ENCODE measurements at regions not wholly inside any gene's neighbourhood (a gene's known extent, or its start where the extent isn't known, plus 50 kb on each side); places are given as distances from the start of the nearest gene placed in this dataset.
"Not testable (repeated sequence)": the region's sequence is repeated elsewhere in the genome, so short reads cannot be mapped to it uniquely, and the experiment has no call there.

DNA sequence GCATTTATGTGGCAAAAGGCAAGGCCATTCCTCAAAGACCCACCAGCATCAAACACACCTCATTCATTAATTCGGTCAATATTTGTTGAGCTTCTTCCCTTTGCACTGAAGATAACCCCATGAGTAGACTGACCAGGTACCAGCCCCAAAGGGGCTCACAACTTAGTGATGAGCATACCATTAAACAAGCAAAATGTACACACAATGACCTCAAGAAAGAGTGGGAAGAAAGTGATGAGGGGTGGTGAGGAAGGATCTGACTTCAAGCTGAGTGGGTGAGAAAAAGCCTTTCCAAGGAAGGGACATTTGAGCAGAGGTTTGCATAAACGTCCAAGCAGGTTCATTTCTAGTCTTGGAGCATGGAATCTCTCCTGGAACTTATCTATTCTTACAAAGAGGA lies 562.5 kb downstream of the TOX3 start:
- Histone ChIP-seq H3K9me2 (replicated peaks; ENCODE audit: insufficient read depth) (no peaks in the 10 kb centered on the region), H3K9me3 (ENCODE audit: low read depth) (no peaks in the 10 kb centered on the region), H3K27me3 (peaks cover 6% of the 10 kb centered on the region), H4K20me1 (ENCODE audit: insufficient read depth, poor library complexity, severe bottlenecking) (no peaks in the 10 kb centered on the region), H3K27ac (no peak overlapping the region), H2AFZ (no peak overlapping the region), H3K4me1 (ENCODE audit: insufficient read depth) (no peaks in the 10 kb centered on the region), H3K4me2 (no peak overlapping the region), H3K4me3 (no peak overlapping the region), H3K36me3 (replicated peaks; ENCODE audit: insufficient read depth, low read depth) (no peaks in the 10 kb centered on the region), H3K79me2 (no peaks in the 10 kb centered on the region)
- 56% methylated on average over 2 of the region's 2 CpGs for WGBS (ENCODE audit: low lambda C conversion rate, missing lambda C conversion rate)
- DNase-seq (ENCODE audit: low spot score), result no peak
- TF ChIP-seq EZH2phosphoT487 (IDR thresholded peaks at IDR 0.05; ENCODE audit: low read depth, severe bottlenecking, unreplicated experiment), result no peak
- TF ChIP-seq, protein P1, sequence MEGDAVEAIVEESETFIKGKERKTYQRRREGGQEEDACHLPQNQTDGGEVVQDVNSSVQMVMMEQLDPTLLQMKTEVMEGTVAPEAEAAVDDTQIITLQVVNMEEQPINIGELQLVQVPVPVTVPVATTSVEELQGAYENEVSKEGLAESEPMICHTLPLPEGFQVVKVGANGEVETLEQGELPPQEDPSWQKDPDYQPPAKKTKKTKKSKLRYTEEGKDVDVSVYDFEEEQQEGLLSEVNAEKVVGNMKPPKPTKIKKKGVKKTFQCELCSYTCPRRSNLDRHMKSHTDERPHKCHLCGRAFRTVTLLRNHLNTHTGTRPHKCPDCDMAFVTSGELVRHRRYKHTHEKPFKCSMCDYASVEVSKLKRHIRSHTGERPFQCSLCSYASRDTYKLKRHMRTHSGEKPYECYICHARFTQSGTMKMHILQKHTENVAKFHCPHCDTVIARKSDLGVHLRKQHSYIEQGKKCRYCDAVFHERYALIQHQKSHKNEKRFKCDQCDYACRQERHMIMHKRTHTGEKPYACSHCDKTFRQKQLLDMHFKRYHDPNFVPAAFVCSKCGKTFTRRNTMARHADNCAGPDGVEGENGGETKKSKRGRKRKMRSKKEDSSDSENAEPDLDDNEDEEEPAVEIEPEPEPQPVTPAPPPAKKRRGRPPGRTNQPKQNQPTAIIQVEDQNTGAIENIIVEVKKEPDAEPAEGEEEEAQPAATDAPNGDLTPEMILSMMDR (IDR thresholded peaks at IDR 0.05; ENCODE audit: poor library complexity), result no peak
- no peak for TF ChIP-seq EZH2 (IDR thresholded peaks at IDR 0.05; ENCODE audit: borderline replicate concordance)

DNA sequence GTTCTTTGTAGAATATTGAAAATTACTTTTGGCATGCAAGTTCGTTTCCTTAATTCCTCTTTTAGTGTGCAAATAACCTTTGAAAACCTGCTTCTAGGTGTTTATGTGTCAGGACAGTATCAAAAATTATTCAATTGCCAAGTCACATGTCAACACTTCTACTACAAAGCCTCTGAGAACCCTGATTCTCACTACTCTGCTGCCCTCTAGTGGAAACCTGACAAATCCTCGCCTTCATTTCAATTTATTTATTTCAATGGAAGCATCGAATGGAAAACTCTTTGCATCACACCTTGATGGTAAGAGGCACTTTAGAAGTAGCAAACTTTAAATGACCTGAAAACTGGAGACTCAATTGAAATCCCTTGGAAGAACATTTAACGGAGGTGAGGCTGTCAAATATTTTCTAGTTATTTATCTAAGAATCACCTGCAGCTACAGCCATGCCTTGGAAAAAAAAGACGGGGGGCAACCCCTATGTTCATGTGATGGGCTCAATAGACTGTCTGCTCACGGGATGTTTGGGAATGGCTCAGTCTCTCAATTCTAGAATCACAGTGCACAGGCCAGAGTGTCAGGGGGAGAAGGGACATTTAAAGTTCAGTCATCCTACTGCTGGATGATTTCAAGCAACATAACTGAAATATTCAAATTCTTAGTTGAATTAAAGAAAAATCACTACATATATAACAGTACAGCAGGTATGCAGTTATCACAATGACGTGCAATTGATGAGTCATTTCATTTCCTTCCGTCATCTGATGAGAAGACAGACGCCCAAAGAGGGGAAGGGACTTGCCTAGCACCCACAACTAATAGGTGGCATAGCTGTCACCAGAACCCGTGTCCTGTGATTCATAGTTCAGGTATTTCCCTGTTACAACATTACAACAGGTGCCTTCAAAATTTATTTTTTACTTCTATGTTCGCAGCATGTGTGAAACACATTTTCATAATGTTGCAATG lies 563.9 kb downstream of the TOX3 start:
- TF ChIP-seq EZH2phosphoT487 (IDR thresholded peaks at IDR 0.05; ENCODE audit: low read depth, severe bottlenecking, unreplicated experiment), result no peak
- TF ChIP-seq, protein P1 (IDR thresholded peaks at IDR 0.05; ENCODE audit: poor library complexity), result peak; percentile 89
- no peak for TF ChIP-seq EZH2 (IDR thresholded peaks at IDR 0.05; ENCODE audit: borderline replicate concordance)
- 37% methylated on average over 11 of the region's 11 CpGs for WGBS (ENCODE audit: low lambda C conversion rate, missing lambda C conversion rate)
- Histone ChIP-seq H3K27ac (no peak overlapping the region), H2AFZ (no peak overlapping the region), H3K4me3 (no peak overlapping the region), H3K9me3 (ENCODE audit: low read depth) (no peaks in the 10 kb centered on the region), H3K4me2 (no peak overlapping the region), H3K4me1 (ENCODE audit: insufficient read depth) (no peaks in the 10 kb centered on the region), H3K79me2 (no peaks in the 10 kb centered on the region), H4K20me1 (ENCODE audit: insufficient read depth, poor library complexity, severe bottlenecking) (no peaks in the 10 kb centered on the region), H3K9me2 (replicated peaks; ENCODE audit: insufficient read depth) (no peaks in the 10 kb centered on the region), H3K36me3 (replicated peaks; ENCODE audit: insufficient read depth, low read depth) (no peaks in the 10 kb centered on the region), H3K27me3 (peaks cover 6% of the 10 kb centered on the region)
- DNase-seq (ENCODE audit: low spot score), result peak; percentile 88

DNA sequence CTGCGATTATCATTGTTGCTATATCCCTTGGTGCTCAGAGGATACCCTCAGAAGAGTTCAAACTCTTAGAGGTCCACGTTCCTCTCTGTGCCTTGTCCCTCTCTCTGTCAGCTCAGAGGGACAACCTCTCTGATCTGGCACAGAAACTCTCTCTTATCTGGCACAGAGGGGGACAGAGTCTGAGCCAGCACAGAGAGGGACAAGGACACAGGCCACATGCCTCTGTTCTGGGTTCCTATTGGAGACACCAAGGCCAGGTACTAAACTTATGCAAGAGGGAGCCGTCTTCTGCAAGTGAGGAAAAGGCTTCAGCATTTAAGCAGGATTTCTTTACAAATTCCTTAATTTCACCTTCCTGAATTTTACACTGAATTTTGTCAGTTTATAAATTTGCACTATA lies 565.2 kb downstream of the TOX3 start:
- Histone ChIP-seq H3K9me2 (replicated peaks; ENCODE audit: insufficient read depth) (no peaks in the 10 kb centered on the region), H2AFZ (no peak overlapping the region), H3K4me1 (ENCODE audit: insufficient read depth) (no peaks in the 10 kb centered on the region), H3K4me3 (no peak overlapping the region), H3K79me2 (no peaks in the 10 kb centered on the region), H3K27ac (no peak overlapping the region), H3K4me2 (no peak overlapping the region), H4K20me1 (ENCODE audit: insufficient read depth, poor library complexity, severe bottlenecking) (no peaks in the 10 kb centered on the region), H3K36me3 (replicated peaks; ENCODE audit: insufficient read depth, low read depth) (no peaks in the 10 kb centered on the region), H3K27me3 (peaks cover 6% of the 10 kb centered on the region), H3K9me3 (ENCODE audit: low read depth) (no peaks in the 10 kb centered on the region)
- no peak for DNase-seq (ENCODE audit: low spot score)
- WGBS (ENCODE audit: low lambda C conversion rate, missing lambda C conversion rate), result 79% methylated on average over 3 of the region's 3 CpGs
- no peak for TF ChIP-seq EZH2 (IDR thresholded peaks at IDR 0.05; ENCODE audit: borderline replicate concordance)
- TF ChIP-seq, protein P1 (IDR thresholded peaks at IDR 0.05; ENCODE audit: poor library complexity), result no peak
- TF ChIP-seq EZH2phosphoT487 (IDR thresholded peaks at IDR 0.05; ENCODE audit: low read depth, severe bottlenecking, unreplicated experiment), result no peak

DNA sequence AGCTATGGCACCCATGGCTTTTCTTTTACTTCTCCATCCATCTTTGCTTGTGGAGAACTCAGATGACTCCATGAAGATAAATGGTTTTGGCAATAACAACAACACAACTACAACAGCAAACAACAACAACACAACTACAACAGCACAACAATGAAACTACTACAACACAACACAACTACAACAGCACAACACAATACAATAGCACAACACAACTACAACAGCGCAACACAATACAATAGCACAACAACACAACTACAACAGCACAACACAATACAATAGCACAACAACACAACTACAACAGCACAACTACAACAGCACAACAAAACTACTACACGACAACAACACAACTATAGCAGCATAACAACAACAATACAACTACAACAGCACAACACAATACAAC lies 569.4 kb downstream of the TOX3 start:
- WGBS (ENCODE audit: low lambda C conversion rate, missing lambda C conversion rate), result 94% methylated on average over 2 of the region's 2 CpGs
- H3K27me3 ChIP-seq; H3K9me3 ChIP-seq (ENCODE audit: low read depth): not testable (repeated sequence)

More for the DNA sequence above, 569.4 kb downstream of the TOX3 start:
- H3K4me2 ChIP-seq; H3K4me3 ChIP-seq; H3K9me2 ChIP-seq (replicated peaks; ENCODE audit: insufficient read depth); H3K4me1 ChIP-seq (ENCODE audit: insufficient read depth); H3K79me2 ChIP-seq; H4K20me1 ChIP-seq (ENCODE audit: insufficient read depth, poor library complexity, severe bottlenecking); DNase-seq (ENCODE audit: low spot score); H3K27ac ChIP-seq; H2AFZ ChIP-seq; H3K36me3 ChIP-seq (replicated peaks; ENCODE audit: insufficient read depth, low read depth): not testable (repeated sequence)
